CD4-positive, alpha-beta T cell treated with Interleukin-17A for 1 hour (primary cell): ENCODE measurements at regions not wholly inside any gene's neighbourhood (a gene's known extent, or its start where the extent isn't known, plus 50 kb on each side); places are given as distances from the start of the nearest gene placed in this dataset.

Experiments
- DNase-seq: peaks from one replicate; pipeline ENCODE4 v3.0.0-alpha.2; 2020

DNA sequence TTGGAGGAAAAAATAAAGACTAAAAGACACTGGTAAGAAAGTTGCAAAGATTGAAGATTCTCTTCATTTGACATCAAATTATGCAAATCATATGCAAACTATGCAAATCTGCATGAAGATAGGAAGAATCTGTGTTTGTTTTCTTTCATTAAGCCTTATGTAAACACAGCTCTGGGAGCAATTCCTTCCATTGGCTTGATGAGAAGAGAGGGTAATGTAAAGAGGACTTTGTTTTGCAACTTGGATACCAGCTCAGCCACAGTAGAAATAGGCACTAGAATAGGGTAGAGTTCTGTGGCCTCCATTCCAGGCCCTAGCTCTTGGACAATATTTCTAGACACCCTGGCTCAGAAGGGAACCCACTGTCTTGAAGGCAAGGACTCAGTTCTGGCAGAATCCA, 388.4 kb upstream of the RASGEF1B start:
- DNase-seq = no peak

DNA sequence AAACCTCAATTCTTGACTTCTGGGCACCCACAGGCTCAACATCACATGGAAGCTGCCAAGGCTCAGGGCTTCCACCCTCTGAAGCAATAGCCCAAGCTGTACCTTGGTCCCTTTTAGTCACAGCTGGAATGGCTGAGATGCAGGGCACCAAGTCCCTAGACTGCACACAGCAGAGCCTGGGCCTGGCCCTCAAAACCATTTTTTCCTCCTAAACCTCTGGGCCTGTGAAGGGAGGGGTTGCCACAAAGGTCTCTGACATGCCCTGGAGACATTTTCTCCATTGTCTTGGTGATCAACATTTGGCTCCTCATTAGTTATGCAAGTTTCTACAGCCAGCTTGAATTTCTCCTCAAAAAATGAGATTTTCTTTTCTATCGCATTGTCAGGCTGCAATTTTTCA, 382.7 kb upstream of the RASGEF1B start:
- no peak for DNase-seq

DNA sequence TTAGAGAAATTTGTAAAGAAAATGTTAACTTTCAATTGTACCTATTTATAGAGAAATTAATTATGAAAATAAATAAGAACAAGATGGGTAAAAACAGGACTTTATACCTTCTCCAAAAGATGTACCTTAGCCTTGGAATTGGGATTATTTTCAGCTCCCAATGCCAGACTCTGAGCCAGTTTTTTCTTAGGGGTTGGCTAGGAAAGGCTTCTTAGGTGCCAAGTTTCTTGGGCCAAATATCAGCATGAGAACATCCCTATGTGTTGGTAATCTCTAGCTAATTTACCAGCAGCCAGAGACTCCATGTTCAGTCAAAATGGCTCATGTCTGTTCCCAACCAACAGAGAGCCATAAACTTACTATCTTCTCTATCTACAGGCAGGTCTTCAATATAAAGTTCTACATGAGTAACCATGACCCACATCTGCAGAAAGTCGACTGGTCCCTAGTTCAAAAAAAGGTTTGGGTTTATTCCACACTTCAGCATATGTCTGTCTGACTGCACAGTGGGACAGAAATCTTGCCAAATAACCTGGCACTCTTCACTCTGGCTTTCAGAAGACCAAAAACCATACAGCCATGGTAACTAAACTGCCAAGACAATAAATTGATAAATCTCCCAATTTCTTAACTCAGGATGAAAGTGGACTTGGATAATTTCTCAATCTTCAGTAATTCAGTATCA, 380.5 kb upstream of the RASGEF1B start:
- no peak for DNase-seq

- DNase-seq = no peak
These were observed 379.0 kb upstream of the RASGEF1B start for GRCh38 chr4:81850701-81851100.

GRCh38 chr4:81845761-81846160, 374.1 kb upstream of the RASGEF1B start:
- no peak for DNase-seq

DNA sequence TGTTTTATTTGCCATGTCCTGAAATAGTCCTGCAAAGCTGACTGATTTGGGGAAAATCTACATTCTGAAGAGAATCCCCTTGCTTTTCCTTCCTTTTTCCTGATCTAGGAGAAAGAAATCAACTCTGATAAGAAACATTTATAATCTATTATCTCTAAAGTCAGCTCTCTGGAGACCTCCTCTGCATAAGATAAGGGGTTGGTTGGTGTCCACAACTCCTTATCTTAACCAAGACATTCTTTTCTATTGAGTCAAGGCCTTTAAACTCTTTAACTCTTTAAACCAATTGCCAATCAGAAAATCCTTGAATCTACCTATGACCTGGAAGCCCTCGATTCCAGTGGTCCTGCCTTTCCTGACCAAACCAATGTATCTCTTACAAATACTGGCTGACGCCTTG, 373.6 kb upstream of the RASGEF1B start:
- DNase-seq = no peak

- peak; percentile 82 for DNase-seq
These were observed 373.0 kb upstream of the RASGEF1B start for GRCh38 chr4:81844717-81845116.

GRCh38 chr4:81839347-81840042, 367.8 kb upstream of the RASGEF1B start:
- DNase-seq = no peak

DNA sequence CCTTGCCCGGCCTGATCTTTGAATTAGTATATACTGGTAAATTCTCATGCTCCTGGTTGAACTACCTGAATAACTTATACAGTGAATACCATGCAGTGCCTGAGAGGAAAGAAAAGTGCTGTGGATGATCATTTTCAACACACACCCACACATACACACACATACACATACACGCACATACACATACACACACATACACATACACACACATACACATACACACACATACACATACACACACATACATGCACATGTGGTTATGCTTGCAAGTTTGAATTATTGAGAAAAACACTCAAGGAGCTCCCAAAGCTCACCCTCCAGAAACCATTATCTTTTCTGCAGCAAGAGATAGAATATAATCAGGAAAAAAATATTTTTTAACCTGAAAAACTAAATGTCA, 366.9 kb upstream of the RASGEF1B start:
- no peak for DNase-seq

DNA sequence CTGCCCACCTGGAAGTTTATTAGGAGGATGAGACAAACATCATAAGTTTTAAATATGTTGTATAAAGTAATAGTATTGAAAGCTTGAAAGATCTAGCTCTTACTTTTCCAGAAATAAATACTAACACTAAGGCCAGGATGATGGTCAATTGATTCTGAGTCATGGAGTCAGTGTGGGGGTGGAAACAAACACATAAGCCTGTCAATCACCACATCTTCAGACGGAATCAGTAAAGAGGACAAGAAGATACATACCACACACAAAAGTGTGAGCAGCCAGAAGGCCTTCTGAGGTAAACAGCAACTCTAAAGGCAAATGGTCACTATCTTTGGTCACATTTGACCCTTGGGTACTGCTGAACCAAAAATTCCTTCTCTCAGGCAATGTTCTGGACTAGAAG, 365.0 kb upstream of the RASGEF1B start:
- no peak for DNase-seq

- no peak for DNase-seq
These were observed 361.9 kb upstream of the RASGEF1B start for GRCh38 chr4:81833576-81833975.

- no peak for DNase-seq
These were observed 357.3 kb upstream of the RASGEF1B start for GRCh38 chr4:81828991-81829390.

GRCh38 chr4:81827577-81828202, 356.0 kb upstream of the RASGEF1B start:
- DNase-seq = no peak

GRCh38 chr4:81826817-81827424, 355.2 kb upstream of the RASGEF1B start:
- DNase-seq = no peak

- no peak for DNase-seq
These were observed 354.6 kb upstream of the RASGEF1B start for GRCh38 chr4:81826335-81826734.

DNA sequence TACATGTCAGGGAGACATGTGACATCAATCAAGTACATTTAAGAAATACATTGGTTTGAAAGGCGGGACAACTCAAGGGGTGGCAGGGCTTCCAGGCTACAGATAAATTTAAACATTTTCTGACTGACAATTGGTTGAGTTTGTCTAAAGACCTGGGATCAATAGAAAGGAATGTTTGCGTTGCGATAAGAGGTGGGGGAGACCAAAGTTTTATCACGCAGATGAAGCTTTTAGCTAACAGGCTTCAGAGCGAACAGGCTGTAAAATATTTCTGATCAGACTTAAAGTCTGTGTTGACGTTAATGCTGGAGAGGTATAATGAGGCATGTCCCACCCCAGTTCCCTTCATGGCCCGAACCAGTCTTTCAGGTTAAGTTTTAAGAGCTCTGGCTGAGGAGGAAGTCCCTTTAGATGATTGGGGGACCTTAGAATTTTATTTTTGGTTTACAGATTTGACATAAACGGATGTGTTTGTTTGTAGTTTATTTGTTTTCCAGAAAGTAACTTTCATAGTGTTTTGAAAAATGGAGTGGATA, 346.7 kb upstream of the RASGEF1B start:
- no peak for DNase-seq

GRCh38 chr4:81816031-81816761, 344.5 kb upstream of the RASGEF1B start:
- DNase-seq = no peak

- DNase-seq = no peak
These were observed 343.4 kb upstream of the RASGEF1B start for GRCh38 chr4:81814987-81815541.

DNA sequence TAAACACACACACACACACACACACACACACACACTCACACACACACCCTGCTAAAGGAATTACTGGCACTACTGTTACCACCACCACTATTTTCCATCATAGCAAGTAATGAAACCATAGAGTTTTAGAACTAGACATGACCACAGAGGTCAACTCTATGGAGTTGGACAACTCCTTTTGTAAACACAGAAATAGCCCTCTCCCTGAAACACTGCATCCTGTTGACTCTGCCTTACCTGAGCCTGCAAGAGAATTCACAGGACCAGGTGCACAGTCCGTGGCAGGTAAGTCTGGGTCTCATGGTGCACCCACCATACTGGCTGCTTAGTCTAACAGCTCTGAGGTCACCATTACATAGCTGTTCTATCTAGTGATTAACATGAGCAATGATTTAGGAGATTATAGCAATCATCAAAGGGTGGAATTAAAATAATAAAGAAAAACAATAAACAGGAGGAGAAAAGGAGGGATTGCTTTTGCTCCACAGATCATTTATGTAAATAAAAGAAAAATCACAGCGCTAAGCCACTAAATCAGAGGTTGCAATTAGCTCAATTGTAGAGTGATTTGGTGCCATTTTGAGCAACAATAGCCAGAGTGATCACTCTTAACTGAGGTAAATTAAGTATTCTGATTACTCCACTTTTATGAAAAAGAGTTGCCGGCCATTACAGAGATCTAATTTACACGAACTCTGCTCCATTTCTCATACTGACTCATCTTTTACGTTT, 340.0 kb upstream of the RASGEF1B start:
- no peak for DNase-seq

DNA sequence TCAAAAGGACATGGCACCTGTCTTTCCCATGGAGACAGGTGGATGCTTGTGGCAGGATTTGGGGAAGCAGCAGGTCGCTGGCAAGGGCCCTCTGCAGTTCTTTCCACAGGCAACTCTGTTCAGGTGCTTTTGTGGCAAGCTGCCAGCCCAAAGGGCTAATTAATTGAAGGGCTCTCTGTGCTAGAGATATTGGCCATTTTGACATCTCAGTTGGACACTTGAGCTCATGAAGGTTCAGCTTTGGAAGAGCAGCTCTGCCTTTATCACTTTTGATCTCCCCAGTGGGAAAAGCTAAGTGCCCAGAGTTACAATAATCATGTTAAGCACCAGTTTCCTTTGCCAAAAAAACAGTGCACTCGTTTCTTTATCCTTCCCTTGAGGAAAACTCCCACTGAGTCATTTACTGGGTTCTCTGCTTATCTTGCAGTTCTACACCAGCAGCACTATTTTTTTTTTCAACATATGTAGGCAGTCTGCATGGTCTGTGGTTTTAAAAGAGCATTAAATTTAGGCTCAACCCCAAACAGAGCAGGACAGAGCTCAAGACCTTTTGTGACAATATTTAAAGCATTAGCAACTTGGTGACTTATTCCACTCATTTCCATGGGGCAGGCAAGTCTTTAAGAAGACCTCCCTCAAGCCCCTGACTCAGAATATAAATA, 336.4 kb upstream of the RASGEF1B start:
- DNase-seq = no peak

DNA sequence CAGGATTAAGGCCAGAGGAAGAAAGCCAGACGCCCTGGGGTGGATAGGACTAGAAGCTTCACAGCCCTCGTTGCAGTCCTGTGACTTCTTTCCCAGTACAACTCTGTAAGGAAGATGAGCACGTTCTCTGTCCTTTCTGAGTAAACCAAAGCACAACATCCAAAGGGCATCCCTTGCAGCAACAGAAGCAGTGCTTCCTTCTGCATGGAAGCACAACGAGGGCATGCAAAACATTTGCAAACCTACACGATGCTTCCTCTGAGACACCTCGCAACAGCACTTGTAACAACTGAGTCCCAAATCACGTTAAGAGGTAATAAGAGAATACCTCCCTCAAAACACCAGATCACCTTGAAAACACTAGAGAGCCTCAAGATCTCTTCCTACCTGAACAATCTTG, 335.7 kb upstream of the RASGEF1B start:
- no peak for DNase-seq
